Tibial artery (tissue), 4 donors: ENCODE measurements at regions not wholly inside any gene's neighbourhood (a gene's known extent, or its start where the extent isn't known, plus 50 kb on each side); places are given as distances from the start of the nearest gene placed in this dataset.

Source experiments
- DNase-seq, 2 donors: peaks; one replicate each; pipeline ENCODE4 v3.0.0-alpha.2; 2019
- H3K27ac ChIP-seq, 2 donors: fragments of 200-600 bp; sonication (generic) in 1 of 2; 1 replicate in 1 of 2; 2 replicates in 1 of 2; pipeline ENCODE4 v1.5.1; 2018 to 2019; ENCODE audit warnings: mild to moderate bottlenecking in 1 of 2
- H3K27me3 ChIP-seq, 2 donors: fragments of 200-600 bp; sonication (generic) in 1 of 2; one replicate each; pipeline versions ENCODE4 v1.5.1 to v1.6.0; 2016 to 2019
- H3K36me3 ChIP-seq, 3 donors: fragments of 200-600 bp; sonication (generic) in 2 of 3; one replicate each; pipeline ENCODE4 v1.5.1; 2016 to 2019; ENCODE audit warnings: mild to moderate bottlenecking in 2 of 3
- H3K4me1 ChIP-seq, 4 donors: fragments of 200-600 bp; sonication (generic) in 2 of 4; 1 replicate in 3 of 4; 2 replicates in 1 of 4; pipeline ENCODE4 v1.5.1; 2016 to 2019
- H3K4me3 ChIP-seq, 2 donors: fragments of 200-600 bp; sonication (generic) in 1 of 2; 1 replicate in 1 of 2; 2 replicates in 1 of 2; pipeline ENCODE4 v1.5.1; 2018 to 2019; ENCODE audit warnings: mild to moderate bottlenecking in 2 of 2
- H3K9me3 ChIP-seq, 3 donors: fragments of 200-600 bp; sonication (generic) in 1 of 3; one replicate each; pipeline ENCODE4 v1.5.1; 2016 to 2019
- intact Hi-C: fragments of 100-400 bp; cut with DNase I; formaldehyde crosslinking; loops from one replicate; pipeline ENCODE4 v1.15.0; 2023; ENCODE audit warnings: low total_unique reads
- TF ChIP-seq, protein P1 (sequence below), 2 experiments: fragments of 200-600 bp in 1 of 2; fragments of 450-650 bp in 1 of 2; IDR thresholded peaks; one replicate each; pipeline ENCODE4 v1.5.1; 2017 to 2019; ENCODE audit warnings: antibody characterized with exemption in 2 of 2, mild to moderate bottlenecking in 1 of 2, moderate library complexity in 1 of 2

- no peak for DNase-seq
- Histone ChIP-seq H3K4me3 (no peak overlapping the region), H3K36me3 (no peaks in the 10 kb centered on the region), H3K27me3 (peaks cover 0 to 3% of the 10 kb centered on the region in 2 donors), H3K4me1 (peaks cover 0 to 28% (median 26%) of the 10 kb centered on the region in 4 donors), H3K9me3 (no peaks in the 10 kb centered on the region), H3K27ac (no peak overlapping the region)
- intact Hi-C loops, result no loop called here
- TF ChIP-seq, protein P1, sequence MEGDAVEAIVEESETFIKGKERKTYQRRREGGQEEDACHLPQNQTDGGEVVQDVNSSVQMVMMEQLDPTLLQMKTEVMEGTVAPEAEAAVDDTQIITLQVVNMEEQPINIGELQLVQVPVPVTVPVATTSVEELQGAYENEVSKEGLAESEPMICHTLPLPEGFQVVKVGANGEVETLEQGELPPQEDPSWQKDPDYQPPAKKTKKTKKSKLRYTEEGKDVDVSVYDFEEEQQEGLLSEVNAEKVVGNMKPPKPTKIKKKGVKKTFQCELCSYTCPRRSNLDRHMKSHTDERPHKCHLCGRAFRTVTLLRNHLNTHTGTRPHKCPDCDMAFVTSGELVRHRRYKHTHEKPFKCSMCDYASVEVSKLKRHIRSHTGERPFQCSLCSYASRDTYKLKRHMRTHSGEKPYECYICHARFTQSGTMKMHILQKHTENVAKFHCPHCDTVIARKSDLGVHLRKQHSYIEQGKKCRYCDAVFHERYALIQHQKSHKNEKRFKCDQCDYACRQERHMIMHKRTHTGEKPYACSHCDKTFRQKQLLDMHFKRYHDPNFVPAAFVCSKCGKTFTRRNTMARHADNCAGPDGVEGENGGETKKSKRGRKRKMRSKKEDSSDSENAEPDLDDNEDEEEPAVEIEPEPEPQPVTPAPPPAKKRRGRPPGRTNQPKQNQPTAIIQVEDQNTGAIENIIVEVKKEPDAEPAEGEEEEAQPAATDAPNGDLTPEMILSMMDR (IDR thresholded peaks at IDR 0.05), result no peak
These were observed 345.3 kb upstream of the NCAM1 start for GRCh38 chr11:112615891-112616290.

DNA sequence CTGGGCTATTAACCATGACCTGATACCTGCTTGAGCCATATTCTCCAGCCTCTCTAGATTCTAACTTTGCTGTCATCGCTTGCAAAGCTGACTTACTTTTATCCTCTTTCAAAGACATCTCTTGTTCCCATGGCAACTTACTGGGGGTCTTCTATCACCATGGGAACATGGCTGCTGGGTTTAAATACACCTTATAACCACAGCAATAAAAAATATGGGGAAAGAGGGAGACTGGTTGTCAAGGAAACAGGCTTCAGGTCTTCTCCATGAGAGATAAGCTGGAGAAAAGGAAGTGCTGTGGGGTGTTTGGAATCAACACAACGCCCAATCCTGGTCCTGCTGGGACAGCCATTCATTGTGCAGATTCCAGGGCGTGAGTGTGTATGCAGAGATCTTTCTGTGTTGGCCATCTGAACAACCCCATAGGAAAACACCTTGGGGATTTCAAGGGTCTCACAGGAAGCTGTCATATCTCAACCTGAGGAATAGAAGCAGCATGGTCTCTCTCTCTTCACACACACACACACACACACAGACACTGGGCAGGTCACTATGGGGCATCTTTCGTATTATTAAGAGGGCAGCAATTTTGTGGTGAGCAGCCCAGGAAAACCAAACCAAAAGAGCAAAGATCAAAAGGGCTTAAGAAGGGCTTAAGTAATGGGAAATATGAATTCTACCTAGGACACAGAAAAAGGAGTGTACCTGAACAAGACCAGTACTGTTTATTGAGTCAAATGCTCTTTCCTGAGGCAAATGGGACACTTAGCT, 344.7 kb upstream of the NCAM1 start:
- Histone ChIP-seq H3K27me3 (peaks cover 0 to 3% of the 10 kb centered on the region in 2 donors), H3K4me1 (peaks cover 0 to 22% (median 21%) of the 10 kb centered on the region in 4 donors), H3K36me3 (no peaks in the 10 kb centered on the region), H3K27ac (no peak overlapping the region), H3K9me3 (no peaks in the 10 kb centered on the region), H3K4me3 (no peak overlapping the region)
- intact Hi-C loops, result no loop called here
- no peak for DNase-seq
- TF ChIP-seq, protein P1 (IDR thresholded peaks at IDR 0.05), result no peak

GRCh38 chr11:112617098-112617425, 344.2 kb upstream of the NCAM1 start:
- intact Hi-C loops, result no loop called here

GRCh38 chr11:112617977-112618826, 343.0 kb upstream of the NCAM1 start:
- TF ChIP-seq, protein P1 (IDR thresholded peaks at IDR 0.05), result no peak
- Histone ChIP-seq H3K4me3 (no peak overlapping the region), H3K9me3 (no peaks in the 10 kb centered on the region), H3K4me1 (peaks cover 0 to 5% (median 5%) of the 10 kb centered on the region in 4 donors), H3K27ac (no peak overlapping the region), H3K36me3 (no peaks in the 10 kb centered on the region), H3K27me3 (peaks cover 0 to 3% of the 10 kb centered on the region in 2 donors)
- no peak for DNase-seq
- intact Hi-C loops, result no loop called here

More at GRCh38 chr11:112617098-112617425, 344.2 kb upstream of the NCAM1 start:
- no peak overlapping the region for H3K4me3 ChIP-seq
- DNase-seq, result no peak
- peaks cover 0 to 17% (median 16%) of the 10 kb centered on the region in 4 donors for H3K4me1 ChIP-seq
- TF ChIP-seq, protein P1 (IDR thresholded peaks at IDR 0.05), result no peak
- no peaks in the 10 kb centered on the region for H3K9me3 ChIP-seq
- no peak overlapping the region for H3K27ac ChIP-seq
- peaks cover 0 to 3% of the 10 kb centered on the region in 2 donors for H3K27me3 ChIP-seq
- no peaks in the 10 kb centered on the region for H3K36me3 ChIP-seq

GRCh38 chr11:112619106-112619505, 342.1 kb upstream of the NCAM1 start:
- H3K36me3 ChIP-seq, result no peaks in the 10 kb centered on the region
- H3K27me3 ChIP-seq, result peaks cover 0 to 3% of the 10 kb centered on the region in 2 donors
- intact Hi-C loops, result no loop called here
- no peak for DNase-seq
- H3K4me3 ChIP-seq, result no peak overlapping the region
- no peaks in the 10 kb centered on the region for H3K9me3 ChIP-seq
- TF ChIP-seq, protein P1 (IDR thresholded peaks at IDR 0.05), result no peak
- no peak overlapping the region for H3K27ac ChIP-seq
- no peaks in the 10 kb centered on the region for H3K4me1 ChIP-seq
